GM10266 (cell line): ENCODE measurements at regions not wholly inside any gene's neighbourhood (a gene's known extent, or its start where the extent isn't known, plus 50 kb on each side); places are given as distances from the start of the nearest gene placed in this dataset.

Experiments used
- DNase-seq: peaks from one replicate; pipeline ENCODE4 v3.0.0; 2012; ENCODE audit errors: extremely low spot score
- TF ChIP-seq, protein P1 (sequence below): IDR thresholded peaks from 2 replicates; pipeline ENCODE4 v1.5.1; 2012; ENCODE audit warnings: mild to moderate bottlenecking, low read depth; ENCODE audit not compliant: control insufficient read depth, insufficient read depth; ENCODE audit errors: missing control alignments

DNA sequence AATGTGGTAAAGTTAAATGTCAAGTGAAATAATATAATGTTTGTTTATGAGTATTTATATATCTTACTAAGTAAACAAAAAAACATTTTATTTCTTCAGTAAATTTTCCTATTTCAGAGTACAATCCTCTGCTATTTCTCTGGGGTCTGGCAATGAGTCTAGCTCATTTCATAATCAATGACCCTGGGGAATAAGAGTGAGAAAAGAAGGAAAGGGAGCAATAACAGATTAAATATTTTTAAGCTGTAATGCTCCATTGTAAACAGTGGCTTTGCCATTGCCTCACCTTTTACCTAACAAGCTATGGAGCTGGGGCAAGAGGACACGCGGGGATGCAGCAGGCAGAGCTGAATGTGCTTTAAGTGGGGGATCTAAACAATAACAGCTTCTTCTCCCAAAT, 1071.9 kb downstream of the FLRT2 start:
- no peak for DNase-seq

DNA sequence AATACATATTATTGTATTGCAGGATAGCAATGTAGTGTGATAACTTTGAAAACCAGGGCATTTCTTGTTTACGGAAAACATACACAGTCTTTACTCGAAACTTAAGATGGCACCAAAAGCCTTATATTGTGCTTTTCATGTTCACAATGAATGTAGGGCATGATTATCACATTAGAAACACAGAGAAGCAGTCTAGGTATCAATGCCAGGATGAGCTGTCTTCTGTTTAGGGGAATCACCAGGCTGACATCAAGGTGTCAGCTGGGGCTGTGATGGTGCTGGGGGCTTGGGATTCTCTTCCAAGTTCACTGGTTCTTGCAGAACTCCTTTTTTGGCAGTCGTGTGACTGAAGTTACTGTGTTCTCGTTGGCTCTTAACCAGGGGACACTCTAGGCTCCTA, 1067.3 kb downstream of the FLRT2 start:
- TF ChIP-seq, protein P1, sequence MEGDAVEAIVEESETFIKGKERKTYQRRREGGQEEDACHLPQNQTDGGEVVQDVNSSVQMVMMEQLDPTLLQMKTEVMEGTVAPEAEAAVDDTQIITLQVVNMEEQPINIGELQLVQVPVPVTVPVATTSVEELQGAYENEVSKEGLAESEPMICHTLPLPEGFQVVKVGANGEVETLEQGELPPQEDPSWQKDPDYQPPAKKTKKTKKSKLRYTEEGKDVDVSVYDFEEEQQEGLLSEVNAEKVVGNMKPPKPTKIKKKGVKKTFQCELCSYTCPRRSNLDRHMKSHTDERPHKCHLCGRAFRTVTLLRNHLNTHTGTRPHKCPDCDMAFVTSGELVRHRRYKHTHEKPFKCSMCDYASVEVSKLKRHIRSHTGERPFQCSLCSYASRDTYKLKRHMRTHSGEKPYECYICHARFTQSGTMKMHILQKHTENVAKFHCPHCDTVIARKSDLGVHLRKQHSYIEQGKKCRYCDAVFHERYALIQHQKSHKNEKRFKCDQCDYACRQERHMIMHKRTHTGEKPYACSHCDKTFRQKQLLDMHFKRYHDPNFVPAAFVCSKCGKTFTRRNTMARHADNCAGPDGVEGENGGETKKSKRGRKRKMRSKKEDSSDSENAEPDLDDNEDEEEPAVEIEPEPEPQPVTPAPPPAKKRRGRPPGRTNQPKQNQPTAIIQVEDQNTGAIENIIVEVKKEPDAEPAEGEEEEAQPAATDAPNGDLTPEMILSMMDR = no peak
- no peak for DNase-seq

More for the DNA sequence above, 1071.9 kb downstream of the FLRT2 start:
- TF ChIP-seq, protein P1 = no peak

DNA sequence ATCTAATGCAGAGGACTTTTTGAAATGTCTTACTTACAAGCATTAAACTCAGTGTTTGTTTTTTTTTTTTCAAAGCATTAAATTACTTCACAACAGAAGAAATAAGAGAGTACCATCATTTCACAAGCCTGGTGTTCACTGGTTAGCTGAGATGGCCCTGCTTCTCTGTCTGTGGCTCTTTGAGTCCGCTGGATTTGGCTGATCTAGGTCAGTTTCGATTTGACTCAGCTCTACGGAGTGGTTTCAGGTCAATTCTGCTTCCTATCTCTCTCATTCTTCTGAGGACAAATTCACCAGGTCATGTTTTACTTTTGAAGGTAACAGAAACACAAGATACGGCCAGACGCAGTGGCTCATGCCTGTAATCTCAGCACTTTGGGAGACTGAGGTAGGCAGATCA, 1066.1 kb downstream of the FLRT2 start:
- TF ChIP-seq, protein P1 = no peak
- no peak for DNase-seq

DNA sequence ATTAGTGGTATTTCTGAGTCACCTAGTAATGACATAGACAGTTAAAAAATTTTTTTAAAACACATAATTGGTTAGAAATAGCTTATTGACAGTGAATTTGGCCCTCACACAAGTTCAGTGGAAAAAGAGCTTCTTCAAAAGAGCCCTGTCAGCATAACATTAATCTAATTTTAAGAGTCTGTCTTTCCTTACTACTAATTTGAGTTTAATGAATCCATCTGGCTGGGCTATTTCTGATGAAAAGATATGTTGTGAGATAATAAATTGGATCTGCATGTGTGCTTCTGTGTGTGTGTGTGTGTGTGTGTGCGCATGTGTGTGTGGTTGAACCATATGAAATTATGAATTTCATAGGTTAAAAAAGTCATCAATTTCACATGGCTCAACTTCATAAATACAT, 1045.2 kb downstream of the FLRT2 start:
- DNase-seq = no peak
- TF ChIP-seq, protein P1 = no peak

DNA sequence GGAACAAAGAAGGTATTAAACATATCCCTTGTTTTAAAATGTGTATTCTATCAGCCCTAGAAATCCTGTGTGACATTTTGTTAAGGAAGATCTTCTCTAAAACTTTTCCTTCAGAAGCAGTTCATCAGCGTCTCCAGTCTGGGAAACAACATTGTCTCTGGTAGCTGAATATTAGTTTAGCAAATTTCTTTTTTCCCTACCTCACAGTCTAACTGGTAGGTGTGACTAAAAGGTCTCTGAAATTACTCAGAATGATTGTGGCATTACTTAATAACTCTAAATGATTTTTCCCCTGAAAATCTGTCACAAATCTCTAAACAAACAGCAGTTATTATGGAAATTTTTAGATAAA, 1044.8 kb downstream of the FLRT2 start:
- no peak for DNase-seq
- TF ChIP-seq, protein P1 = no peak

DNA sequence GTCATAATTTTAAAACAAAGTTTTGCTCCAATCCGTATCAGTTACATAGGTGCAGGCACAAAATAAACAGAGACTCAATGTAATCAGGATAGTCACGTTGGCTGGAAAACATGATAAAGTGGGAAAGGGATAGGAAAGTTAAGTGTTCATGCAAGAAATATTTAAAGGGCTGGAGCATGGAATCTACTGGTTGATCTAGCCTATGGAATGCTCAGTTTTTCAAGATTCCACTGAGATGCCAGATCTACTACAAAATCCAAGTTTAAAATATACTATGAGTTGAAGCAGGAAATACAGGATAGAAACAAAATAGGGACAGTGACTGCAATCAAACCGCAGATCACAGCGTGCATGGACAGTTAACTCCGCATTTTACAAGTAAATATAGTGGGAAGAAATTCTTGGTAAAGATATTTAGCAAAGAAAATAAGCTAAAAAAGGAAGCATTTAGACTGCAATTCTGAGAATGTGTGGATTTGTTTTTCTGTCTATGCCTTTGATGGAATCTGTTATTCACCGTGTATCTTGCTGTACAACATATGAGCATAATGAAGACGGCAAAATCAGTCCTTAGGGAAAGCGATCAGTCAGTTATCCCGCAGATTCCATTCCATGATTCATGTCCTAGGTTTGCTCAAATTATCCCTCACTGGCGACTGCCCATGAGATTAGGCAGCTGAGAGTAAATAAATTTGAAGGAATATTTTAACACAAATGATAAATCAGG, 1044.3 kb downstream of the FLRT2 start:
- TF ChIP-seq, protein P1 = no peak
- DNase-seq = no peak

DNA sequence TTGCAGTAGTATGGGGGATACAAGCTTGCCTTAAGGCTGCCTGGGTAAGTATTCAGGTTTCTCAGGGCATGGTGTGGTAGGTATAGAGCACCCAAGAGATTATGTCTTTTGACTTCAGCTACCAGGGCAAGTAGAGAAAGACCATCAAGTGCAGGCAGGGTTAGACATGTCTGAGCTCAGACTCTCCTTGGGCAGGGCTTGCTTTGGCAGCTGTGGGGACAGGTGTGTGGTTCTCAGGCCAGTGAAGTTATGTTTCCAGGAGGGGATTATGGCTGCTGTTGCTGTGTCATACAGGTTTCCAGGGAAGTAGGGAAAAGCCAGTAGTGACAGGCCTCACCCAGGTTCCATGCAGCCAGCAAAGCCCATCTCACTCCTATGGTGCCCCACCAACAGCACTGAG, 1040.4 kb downstream of the FLRT2 start:
- DNase-seq = no peak
- TF ChIP-seq, protein P1 = no peak
